GOT3 (cell line): ENCODE measurements at regions not wholly inside any gene's neighbourhood (a gene's known extent, or its start where the extent isn't known, plus 50 kb on each side); places are given as distances from the start of the nearest gene placed in this dataset.

ENCODE experiments used
- DNase-seq: peaks from one replicate; lab custom pipeline; 2025; ENCODE audit warnings: mixed read lengths; lab: John Stamatoyannopoulos, UW

DNA sequence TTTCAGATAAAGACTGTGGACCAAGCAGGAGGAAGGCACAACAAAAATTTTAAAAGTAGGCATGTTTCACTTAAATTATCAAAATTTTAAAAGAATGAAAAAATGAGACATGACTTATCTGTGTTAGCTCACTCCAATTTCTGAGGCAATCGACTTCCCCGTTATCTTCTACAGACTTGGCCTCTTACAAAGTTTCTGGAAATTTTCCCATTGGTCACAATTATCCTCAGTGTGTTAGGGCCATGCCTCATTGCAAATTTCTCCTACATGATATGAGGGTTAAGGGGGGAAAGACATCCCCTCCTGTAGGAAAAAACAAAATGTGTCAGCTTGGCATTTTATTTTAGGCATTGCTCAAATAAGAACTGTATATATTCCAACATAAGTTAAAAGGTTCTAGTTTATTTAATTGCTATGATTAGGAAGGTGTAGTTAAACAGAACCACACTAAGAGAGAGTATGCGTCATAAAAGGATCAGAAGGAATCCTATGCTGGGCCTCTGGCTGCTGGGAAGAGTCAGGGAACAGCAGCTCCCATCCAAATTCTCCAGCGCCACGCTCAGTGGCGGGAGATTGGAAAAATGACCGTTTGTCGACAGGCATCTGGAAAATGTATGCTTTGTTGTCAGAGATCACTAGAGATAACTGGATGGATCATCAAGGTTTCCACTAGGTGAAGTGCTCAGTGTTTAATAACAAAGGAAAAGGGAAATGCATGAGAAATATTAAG lies 463.6 kb upstream of the NR2F2 start:
- no peak for DNase-seq

DNA sequence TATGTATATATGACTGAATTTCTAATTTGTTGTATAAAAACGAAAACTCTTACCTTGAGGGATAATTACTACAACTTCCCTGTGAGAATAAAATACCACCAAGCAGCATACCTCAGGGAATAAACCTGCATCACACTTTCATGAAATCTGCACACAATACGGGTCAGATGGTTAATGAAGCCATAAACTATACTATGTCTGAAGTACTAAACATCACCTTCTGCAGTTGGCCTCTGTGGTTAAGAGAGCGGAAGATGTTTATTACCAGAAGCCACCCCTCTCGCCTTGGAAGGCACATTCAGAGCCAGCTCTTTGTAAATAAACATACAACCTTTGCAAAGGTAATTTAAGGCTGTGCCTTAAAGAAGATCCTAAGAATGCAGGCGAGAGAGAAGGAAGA lies 462.1 kb upstream of the NR2F2 start:
- DNase-seq = no peak

DNA sequence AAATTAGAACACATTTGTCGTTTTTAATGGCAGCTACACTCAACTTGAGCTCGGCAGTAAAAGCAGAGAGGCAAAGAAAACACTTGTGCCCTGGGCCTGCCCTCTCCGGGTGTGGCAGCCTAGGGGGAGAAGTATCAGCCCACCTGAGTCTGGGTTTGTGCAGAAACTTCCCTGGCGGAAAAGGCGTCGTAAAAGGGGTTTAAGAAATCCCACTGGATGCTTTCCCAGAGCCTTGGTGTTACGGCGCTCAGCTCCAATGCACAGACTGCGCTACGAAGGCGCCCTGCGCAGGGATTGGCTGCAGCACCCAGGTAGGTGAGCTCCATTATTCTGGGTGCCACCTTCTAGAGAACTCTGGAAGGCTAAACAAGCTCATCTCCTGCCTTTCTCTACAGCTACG lies 461.5 kb upstream of the NR2F2 start:
- no peak for DNase-seq

DNA sequence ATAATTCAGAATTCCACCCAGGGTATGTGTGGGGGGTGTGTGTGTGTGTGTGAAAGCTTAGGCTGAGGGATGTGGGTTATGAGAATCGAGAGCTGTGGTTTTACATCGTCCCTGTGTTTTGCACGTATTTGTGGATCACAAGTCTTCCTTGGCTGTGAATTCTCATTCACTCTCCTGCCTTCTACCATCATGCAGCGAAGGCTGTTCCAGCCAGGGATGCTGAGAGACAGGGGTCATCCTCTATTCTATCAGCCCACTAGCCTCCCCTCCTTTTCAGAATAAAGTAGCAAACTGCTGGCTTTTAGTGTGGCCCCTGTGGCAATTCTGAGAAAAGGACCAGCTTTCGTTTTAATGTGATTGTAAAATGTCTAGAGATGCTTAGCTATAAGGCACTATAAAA lies 460.6 kb upstream of the NR2F2 start:
- no peak for DNase-seq

DNA sequence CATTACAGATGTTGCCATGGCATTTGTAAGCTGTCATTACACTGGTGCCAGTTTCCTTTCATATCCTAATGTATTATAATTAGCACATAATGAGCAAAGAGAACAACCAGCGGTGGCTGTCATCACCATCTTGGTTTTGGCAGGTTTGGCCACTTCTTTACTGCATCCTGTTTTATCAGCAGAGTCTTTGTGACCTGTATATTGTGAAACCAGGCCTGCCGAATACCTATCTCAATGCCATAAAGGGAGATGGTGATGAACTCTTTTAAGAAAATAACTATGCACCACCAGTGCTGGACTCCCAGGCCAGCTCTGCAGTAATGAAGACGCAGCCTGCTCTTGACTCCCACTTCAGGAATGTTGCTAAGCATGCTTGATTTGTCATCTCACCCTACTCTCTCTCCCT lies 458.1 kb upstream of the NR2F2 start:
- DNase-seq = no peak

DNA sequence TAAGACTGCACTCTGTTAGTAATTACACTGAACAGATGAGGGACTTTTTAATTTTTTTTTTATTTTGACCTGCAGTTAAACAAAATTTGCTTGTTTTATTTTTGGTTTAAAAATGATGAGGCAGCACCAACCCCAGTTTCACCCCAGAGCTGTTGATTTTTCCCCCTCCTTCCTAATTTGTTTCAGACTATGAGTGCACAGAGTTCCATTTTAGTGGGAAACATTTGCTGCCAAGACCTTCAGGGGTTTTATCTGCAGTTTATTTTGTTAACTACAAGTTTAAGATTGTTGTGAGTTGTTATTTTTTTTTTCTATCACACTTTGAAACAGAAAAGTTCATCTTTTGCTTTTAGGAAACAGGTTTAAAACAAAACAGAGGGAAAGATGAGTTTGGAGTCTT lies 455.9 kb upstream of the NR2F2 start:
- no peak for DNase-seq

DNA sequence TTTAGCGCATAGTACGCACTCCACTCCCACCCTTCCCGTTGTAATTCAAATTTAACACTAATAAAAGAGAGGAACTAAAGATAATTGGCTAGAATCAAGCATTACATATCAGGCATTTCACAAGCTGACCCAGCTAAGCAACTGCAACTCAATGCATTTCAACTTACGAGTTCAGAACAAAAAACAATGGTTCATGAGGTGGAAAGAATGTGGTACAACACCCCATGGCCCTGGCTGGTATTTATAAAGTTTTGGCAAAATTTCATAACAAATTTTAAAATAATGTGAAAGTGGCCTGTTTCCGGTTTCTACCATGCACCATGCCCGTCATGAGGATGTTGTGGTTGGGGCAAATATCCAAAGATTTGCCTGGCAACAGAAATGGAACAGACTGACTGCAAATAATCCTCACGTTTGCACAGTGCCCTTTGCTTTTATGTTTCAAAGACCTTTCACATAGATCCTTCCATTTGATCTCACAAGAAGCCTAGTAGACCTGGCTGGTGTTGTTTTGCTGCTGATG lies 455.3 kb upstream of the NR2F2 start:
- DNase-seq = no peak

DNA sequence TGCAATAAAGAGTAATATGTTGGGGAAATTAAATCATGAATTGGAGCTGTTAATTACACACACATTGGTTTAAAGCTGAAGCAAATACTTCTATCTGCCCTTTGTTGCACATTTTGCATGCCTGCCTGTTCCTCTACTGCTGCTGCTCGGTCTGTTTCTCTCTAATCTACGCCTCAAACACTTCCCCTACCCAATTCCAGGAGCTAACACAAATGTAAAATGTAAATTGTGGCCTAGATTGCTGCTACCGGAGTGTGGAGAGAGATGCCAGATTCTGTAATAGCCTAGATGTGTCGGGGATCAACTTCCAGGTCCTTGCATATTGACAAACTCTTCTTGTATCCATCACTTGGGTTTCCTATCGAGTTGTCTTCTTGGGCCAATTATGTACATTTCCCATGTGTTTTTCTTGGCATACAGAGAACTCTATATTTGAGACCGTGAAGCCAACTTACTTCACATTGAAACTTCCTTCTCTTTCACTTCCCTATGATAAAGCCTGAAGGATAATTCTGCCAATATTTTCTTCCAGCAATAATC lies 450.4 kb upstream of the NR2F2 start:
- DNase-seq = no peak

DNA sequence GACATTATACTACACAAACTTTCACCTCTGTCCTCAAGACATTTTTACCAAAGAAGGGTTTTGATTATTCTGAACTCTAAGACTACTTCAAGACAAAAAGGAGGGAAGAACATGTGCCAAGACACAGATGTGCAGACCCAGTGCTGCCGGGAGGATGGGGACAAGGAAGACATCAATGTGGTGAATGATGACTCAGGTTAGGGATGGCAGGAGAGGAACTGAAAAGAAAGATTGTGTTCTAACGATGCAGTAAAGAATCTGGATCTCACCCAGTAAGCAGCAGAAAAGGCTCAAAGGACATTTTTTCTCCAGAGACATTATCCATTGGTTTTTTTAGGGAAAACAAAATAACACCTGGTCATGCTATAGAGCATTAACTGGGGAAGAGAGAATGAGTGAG lies 449.9 kb upstream of the NR2F2 start:
- DNase-seq = no peak

DNA sequence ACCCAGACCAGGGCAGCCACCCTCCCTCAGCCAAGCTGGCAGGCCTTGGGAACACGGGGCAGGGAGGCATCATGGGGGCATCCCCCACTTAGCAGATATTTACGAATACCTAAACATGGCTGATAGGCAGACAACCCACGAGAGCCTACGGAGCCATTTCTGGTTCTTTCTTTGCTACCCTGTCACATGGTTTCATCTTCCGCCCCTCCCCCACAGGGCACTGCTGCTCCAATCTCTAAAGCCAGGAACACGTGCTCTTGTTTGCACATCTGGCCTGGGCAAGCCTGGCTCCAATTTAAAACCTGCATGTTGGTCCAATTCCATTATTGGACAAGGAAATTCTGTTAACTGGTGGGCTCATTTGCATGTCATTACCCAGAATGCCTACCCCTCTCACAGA lies 447.4 kb upstream of the NR2F2 start:
- DNase-seq = no peak

DNA sequence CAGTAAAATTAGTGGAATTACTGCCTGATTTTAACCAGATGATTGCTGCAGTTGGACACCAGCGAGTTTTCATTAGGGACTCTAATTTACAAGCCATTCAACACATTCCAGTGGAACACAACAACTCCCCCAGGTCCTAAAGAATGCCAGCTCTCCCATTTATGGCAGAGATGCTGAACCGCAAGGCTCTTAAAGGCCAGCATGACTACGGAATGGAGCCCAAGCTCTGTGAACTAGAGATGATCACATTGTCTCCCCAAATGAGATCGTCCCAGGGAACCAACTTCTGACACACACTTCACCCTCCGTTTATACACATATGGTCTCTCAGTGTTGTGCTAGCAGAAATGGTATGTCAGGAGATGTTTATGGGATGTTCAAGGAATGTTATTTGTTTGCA lies 446.2 kb upstream of the NR2F2 start:
- DNase-seq = no peak

DNA sequence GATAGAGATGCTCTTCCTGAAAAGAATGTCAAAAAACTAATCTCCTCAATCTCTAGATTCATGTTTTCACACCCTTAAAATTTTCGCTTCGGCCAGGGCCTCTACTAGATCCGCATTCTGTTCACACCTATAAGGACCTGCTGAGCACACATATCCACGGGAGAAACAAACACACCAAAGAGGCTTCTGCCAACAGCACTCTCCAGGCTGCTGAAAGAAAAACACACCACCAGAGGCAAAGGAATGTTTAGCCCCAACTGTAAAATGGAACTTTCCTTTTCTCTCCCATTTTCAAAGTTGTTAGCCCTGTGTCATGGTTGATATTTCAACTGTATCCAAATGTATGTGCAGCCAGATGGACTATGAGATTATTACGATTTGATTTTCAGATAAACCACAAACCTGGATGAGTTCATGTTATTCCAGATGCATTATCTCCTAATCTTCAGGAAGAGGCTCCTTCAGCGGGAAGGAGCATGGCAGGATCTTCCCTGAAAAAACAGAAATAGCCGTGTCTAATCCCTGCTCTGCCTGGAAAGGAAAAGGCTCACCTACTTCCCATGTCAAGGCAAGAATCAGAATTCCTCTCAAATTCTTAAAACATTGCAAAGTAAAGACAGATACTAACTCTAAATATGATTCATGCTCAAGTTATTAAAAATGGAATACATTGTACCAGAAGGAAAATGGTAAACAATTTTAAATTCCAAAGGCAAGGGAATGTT lies 442.7 kb upstream of the NR2F2 start:
- DNase-seq = no peak

DNA sequence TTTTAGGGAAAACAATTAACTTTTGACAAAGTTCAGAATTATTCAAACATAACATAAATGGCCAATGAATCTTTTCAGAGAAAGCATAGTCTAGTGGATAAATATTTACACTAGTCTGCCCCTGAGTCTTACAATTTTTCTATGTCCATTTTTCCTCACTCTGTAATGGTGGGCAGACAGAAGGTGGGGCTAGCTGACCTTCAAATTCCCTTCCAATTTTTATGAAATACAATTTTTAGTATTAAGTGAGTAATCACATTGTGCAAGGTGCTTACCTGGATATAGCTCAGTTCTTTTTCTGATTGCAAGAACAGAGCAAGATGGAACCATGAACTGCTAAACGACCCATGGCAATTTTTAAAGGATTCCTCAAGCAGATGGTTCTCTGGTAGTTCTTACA lies 441.7 kb upstream of the NR2F2 start:
- DNase-seq = no peak

DNA sequence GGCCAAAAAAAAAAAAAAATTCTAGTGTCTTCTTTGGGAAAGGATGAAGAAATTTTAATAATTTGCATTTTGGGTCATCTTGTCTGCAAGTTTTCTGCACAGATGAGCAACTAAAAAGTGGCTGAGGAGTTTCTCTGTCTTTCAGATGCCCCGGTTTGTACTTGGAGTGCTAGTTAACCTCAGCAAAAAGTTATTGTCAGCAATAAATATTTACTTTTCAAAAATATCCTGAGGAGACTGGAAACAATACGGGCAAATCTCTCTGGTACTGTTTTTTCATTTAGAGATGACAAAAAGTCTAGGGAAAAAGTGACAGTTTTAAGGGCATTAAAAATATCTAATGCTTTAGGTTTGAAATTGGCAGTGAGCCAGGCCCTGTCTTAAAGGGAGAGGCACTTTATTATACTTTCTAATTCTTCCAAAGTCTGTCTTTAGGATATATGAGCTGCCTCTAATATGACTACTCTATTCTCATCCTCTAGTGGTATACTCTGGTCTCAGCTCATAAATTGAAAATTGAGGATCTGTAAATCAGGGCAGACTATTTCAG lies 436.0 kb upstream of the NR2F2 start:
- no peak for DNase-seq

DNA sequence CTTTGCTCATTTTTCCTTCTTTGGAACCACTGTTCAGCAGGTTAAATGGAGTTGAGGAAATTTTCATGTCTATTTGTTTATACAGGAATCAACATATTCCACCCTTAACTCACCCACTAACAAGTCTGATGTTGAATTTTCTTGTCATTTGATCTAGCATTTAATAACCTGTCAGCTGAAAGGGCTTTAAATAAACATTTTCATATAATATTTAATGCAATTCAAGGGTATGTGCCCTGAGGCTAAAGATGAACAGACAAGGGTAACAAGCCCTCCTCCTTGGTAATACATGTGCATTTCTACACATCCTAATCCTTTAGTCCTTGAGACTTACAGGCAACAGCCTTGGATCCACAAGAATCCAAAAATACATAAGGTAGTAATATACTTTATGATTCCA lies 435.0 kb upstream of the NR2F2 start:
- no peak for DNase-seq

DNA sequence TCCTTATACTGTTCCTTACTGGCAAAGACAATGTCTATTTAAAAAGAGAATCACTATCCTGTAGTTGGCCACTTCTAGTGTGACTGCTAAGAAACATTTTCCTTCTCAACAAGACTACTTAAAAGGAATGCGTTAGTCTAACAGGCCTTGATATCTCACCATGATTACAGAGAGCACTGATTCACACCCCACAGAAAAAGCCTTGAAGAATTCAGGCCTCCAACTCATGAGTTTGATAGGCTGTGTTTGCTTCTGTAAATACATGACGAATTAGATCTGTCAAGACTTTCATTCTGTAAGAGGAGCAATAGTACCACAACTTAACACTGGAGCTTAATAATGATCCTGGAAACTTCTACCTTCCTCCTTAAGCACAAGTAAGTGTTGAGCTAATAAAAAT lies 432.8 kb upstream of the NR2F2 start:
- no peak for DNase-seq

DNA sequence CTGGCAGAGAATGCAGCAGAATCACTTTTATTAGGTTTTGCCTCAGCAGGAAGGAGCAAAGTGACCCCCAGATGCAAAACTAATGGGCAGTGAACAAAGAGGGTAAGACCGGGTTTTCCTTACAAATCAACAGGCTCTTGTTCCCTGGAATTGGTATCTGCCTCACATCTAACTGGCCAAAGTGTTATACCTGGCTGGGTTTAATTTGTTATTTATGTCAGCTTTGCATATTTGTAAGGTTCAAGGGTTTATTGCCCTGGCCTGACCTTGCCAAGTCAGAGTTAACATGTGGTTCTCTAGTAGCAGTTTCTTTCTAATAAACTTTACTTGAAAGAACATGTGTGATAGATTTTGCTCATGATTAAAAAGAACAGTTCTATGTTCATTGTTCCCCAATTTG lies 431.7 kb upstream of the NR2F2 start:
- DNase-seq = no peak

DNA sequence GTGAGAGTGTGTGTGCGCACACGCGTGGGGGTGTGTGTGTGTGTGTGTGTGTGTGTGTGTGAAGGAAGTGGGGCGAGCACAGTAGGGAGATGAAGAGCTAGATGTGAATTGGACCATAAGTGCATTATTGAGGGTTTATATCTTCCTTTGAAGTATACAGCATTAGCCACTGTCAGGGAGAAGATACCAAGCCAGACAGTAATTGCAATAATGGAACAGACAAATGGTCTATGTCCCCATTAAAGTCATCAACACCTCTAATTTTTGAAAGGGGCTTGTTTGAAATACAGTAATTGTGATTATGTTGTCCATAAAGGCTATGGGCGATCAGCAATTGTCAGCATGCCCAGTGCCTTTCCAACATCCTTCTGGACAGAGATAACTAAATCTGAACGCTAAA lies 429.2 kb upstream of the NR2F2 start:
- DNase-seq = no peak

DNA sequence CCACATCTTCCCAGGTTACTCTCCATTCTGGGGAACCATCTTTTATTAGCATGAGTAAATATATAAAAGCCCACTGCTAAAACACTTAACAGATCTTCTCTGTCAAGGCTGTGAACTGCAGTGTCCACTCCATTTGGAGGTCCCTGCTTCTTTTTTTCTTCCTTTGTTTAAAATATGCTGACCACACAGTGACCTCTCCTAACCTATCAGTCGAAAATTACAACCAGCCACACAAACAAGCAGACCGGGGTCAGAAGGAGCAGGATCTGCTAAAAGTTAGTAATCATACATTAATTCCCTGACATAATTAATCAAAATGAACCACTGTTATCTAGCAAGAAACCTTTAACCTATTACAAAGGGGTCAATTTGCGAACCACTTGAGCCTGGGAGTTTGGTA lies 427.9 kb upstream of the NR2F2 start:
- no peak for DNase-seq

DNA sequence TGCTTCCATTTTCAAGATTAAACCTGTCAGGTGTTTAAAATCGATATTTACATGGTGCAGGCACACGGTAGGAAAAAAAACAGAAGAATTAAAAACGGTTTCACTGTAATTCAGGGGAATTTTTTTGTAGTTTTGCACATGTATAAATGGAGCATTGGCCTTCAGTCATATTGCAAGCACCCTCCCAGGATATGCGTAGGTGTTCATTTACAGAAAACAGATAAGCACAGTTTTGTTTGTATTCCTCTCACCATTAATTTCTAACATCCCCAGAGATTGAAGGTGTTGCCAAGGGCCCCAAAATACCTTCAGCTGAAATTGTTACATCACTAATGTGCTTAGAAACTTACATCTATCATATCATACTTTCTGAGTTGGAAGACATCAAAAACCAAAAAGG lies 427.1 kb upstream of the NR2F2 start:
- no peak for DNase-seq

DNA sequence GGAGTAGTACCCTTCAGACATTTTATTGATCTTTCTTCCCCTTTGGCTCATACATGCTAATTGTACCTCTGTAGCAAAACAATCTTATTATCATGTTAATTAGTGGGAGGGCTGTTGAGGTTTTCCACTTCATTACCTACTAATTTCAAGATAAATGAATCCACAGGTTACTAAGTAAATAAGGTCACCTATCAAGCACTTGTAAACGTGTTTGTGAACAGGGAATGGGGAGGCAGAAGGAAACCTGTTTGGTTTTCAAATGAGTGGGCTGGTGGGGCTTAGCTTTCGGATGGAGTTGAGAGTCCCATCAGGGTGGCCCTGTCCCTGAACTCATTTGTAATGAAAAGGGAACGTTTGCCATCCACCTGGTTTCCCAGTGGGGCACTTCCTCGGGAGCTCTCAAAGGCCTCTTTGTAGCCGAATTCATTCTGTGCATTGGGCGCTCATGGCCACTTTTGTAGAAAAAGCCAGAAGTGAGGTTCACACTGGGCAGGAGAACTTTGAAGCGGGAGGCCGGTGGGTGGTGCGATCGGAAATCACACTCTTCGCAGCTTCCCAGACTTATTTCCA lies 419.8 kb upstream of the NR2F2 start:
- no peak for DNase-seq

DNA sequence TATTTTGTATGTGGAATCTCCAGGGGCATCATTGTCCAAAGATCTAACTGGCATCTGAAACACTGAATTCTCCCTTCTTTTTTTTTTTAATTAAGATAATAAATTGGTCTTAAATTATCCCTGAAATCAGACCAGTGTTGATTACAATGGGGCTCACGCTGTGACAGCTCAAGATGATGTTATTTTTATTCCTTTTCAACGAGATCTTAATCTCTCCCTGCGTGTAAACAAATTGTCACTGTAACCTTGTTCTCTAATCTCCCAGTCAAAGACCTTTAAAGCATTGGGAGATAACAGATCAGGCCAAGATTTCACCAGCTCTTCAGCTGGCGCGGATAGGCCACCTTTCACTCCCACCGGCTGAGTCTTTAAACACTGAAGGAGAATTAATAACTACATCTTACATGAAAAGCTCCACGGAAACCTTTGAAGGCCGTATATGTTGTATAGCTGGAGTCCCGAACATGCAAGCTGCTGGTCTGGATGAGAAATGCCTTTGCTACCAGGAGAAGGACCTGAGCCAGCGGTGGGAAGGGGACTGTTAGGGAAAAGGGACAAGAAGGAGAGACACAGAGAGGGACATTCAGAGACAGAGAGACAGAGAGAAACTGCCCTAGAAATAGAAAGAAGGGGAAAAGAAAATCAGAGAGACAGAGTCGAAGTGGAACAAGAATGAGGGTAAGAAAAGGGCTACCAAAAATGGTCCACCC lies 418.8 kb upstream of the NR2F2 start:
- no peak for DNase-seq
